Chondrocyte (in vitro differentiated cells): ENCODE measurements at regions not wholly inside any gene's neighbourhood (a gene's known extent, or its start where the extent isn't known, plus 50 kb on each side); places are given as distances from the start of the nearest gene placed in this dataset.

ENCODE experiments used
- DNase-seq: peaks from one replicate; pipeline ENCODE4 v3.0.0; 2021; ENCODE audit warnings: mixed read lengths, low spot score
- H3K27ac Mint-ChIP-seq: one replicate; pipeline ENCODE4 v1.8.0; 2021; ENCODE audit warnings: mild to moderate bottlenecking, moderate library complexity, mixed read lengths; ENCODE audit not compliant: unreplicated experiment
- H3K27me3 Mint-ChIP-seq: 2 replicates; pipeline ENCODE4 v1.8.0; 2021; ENCODE audit warnings: low read depth, mixed read lengths
- H3K36me3 Mint-ChIP-seq: 2 replicates; pipeline ENCODE4 v1.8.0; 2021; ENCODE audit warnings: low read depth, mixed read lengths
- H3K4me1 Mint-ChIP-seq: 2 replicates; pipeline ENCODE4 v1.8.0; 2021; ENCODE audit warnings: low read depth, mild to moderate bottlenecking, mixed read lengths
- H3K4me3 Mint-ChIP-seq: one replicate; pipeline ENCODE4 v1.8.0; 2021; ENCODE audit warnings: mild to moderate bottlenecking, moderate library complexity, mixed read lengths; ENCODE audit not compliant: unreplicated experiment
- H3K9me3 Mint-ChIP-seq: 2 replicates; pipeline ENCODE4 v1.8.0; 2021; ENCODE audit warnings: low read depth, mixed read lengths
- CTCF ChIP-seq: fragments of 200-600 bp; sonication (generic); IDR thresholded peaks from 2 replicates; pipeline ENCODE4 v1.5.0; 2021; ENCODE audit warnings: antibody characterized with exemption, mild to moderate bottlenecking, moderate library complexity

- TF ChIP-seq CTCF = no peak
- Mint-ChIP-seq H3K36me3 (no peaks in the 10 kb centered on the region), H3K9me3 (no peaks in the 10 kb centered on the region), H3K4me3 (no peak overlapping the region), H3K4me1 (peaks cover 7% of the 10 kb centered on the region), H3K27ac (no peak overlapping the region), H3K27me3 (peaks cover 2% of the 10 kb centered on the region)
- no peak for DNase-seq
These were observed 464.3 kb upstream of the ID2 start for GRCh38 chr2:8217468-8218030.

DNA sequence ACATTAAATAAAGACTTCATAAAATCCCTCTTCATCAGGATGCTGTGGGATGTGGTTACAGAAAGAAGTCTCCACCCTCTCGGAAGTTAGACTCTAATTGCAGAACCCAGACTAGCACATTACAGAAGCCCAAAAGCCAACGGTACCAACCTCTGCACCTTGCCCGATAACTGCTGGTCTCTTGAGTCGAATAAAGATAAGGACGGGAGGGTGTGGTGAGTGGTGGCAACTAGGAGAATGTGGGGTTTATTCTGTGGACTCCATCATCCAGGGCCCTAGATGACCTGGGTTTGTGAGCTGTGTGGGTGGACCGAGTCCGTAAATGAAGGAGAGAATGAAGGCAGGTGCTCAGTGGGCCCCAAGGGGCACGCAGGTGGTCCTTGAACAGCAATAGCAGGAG is 462.8 kb upstream of the ID2 start:
- no peak overlapping the region for H3K27ac Mint-ChIP-seq
- no peak for DNase-seq
- no peak overlapping the region for H3K4me3 Mint-ChIP-seq
- peaks cover 3% of the 10 kb centered on the region for H3K27me3 Mint-ChIP-seq
- peaks cover 7% of the 10 kb centered on the region for H3K4me1 Mint-ChIP-seq
- no peaks in the 10 kb centered on the region for H3K36me3 Mint-ChIP-seq
- H3K9me3 Mint-ChIP-seq = no peaks in the 10 kb centered on the region
- TF ChIP-seq CTCF = no peak

GRCh38 chr2:8219631-8220355 is 462.1 kb upstream of the ID2 start:
- Mint-ChIP-seq H3K27me3 (peaks cover 3% of the 10 kb centered on the region), H3K27ac (no peak overlapping the region), H3K36me3 (no peaks in the 10 kb centered on the region), H3K4me1 (peaks cover 7% of the 10 kb centered on the region), H3K9me3 (no peaks in the 10 kb centered on the region), H3K4me3 (no peak overlapping the region)
- no peak for TF ChIP-seq CTCF
- no peak for DNase-seq

GRCh38 chr2:8222979-8223694 is 458.7 kb upstream of the ID2 start:
- H3K27me3 Mint-ChIP-seq = peaks cover 1% of the 10 kb centered on the region
- H3K4me1 Mint-ChIP-seq = no peaks in the 10 kb centered on the region
- no peak for DNase-seq
- no peaks in the 10 kb centered on the region for H3K36me3 Mint-ChIP-seq
- no peaks in the 10 kb centered on the region for H3K9me3 Mint-ChIP-seq
- H3K4me3 Mint-ChIP-seq = no peak overlapping the region
- no peak overlapping the region for H3K27ac Mint-ChIP-seq
- no peak for TF ChIP-seq CTCF

DNA sequence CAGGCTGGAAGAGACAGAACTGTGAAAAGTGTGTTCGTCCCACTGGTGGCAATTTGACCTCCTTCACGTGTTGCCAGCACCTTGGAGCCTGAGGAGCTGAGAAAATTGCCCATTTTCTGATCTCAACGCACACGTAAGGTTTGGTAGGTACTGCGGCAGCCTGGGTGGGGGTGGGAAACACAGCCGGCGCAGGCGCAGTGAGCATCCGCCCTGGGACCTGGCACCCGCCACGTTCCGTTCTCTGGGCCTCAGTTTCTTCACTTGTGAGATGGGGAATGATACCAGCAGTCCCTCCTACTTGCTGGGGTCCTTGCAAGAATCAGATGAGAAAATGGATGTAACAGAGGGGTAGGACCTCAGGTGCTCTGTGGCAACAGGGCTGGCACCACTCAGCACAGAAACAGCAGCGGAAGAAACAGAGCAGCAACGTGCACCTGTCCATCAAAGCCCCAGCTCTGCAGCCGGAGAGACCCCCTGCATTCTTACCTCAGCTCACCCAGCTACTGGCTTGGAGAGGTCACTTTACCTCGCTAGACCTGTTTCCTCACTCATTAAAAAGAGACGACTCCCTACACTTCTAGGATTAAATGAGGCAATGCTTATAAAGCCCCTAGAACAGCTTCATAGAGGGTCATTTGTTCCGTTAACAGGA is 458.0 kb upstream of the ID2 start:
- no peak for DNase-seq
- Mint-ChIP-seq H3K36me3 (no peaks in the 10 kb centered on the region), H3K27me3 (peaks cover 1% of the 10 kb centered on the region), H3K4me1 (no peaks in the 10 kb centered on the region), H3K4me3 (no peak overlapping the region), H3K9me3 (no peaks in the 10 kb centered on the region), H3K27ac (no peak overlapping the region)
- no peak for TF ChIP-seq CTCF
